Activated B cell treated with CpG ODN at 0.5 μM for 24 hours (primary cell): ENCODE measurements at regions not wholly inside any gene's neighbourhood (a gene's known extent, or its start where the extent isn't known, plus 50 kb on each side); places are given as distances from the start of the nearest gene placed in this dataset.

ENCODE experiments used
- ATAC-seq: fragments of 200-7000 bp; cut with Tn5 transposase; one replicate; pipeline ENCODE4 v1.10.0; 2021; ENCODE audit warnings: low read depth, mild to moderate bottlenecking, moderate library complexity
- CTCF ChIA-PET: fragments of 350-600 bp; sonication (Branson Sonifier 250); formaldehyde crosslinking; loops from one replicate; lab custom pipeline; 2021; ENCODE audit warnings: antibody characterized with exemption; lab: Charles Lee
- POLR2A ChIA-PET: fragments of 350-600 bp; sonication (Branson Sonifier 250); formaldehyde crosslinking; loops from one replicate; lab custom pipeline; 2021; ENCODE audit warnings: antibody characterized with exemption; lab: Charles Lee
- DNase-seq: peaks from one replicate; pipeline ENCODE4 v3.0.0; 2022
- H3K27ac Mint-ChIP-seq: one replicate; pipeline ENCODE4 v1.8.0; 2020; ENCODE audit warnings: mixed read lengths
- H3K27me3 Mint-ChIP-seq: one replicate; pipeline ENCODE4 v1.8.0; 2021; ENCODE audit warnings: mixed read lengths
- H3K36me3 Mint-ChIP-seq: one replicate; pipeline ENCODE4 v1.8.0; 2021; ENCODE audit warnings: low read depth, mixed read lengths
- H3K4me1 Mint-ChIP-seq: one replicate; pipeline ENCODE4 v1.8.0; 2021; ENCODE audit warnings: mixed read lengths
- H3K4me3 Mint-ChIP-seq: one replicate; pipeline ENCODE4 v1.8.0; 2020; ENCODE audit warnings: mild to moderate bottlenecking, mixed read lengths
- H3K9me3 Mint-ChIP-seq: one replicate; pipeline ENCODE4 v1.8.0; 2020; ENCODE audit warnings: mixed read lengths
- CTCF ChIP-seq: fragments of 200-600 bp; IDR thresholded peaks from one replicate; pipeline ENCODE4 v1.8.0; 2022; ENCODE audit warnings: antibody characterized with exemption, mild to moderate bottlenecking
- intact Hi-C: fragments of 100-400 bp; cut with micrococcal nuclease; formaldehyde crosslinking; loops from one replicate; pipeline ENCODE4 v1.15.1; 2024

- ATAC-seq: no peak
- intact Hi-C loops: no loop called here
- no peaks in the 10 kb centered on the region for H3K36me3 Mint-ChIP-seq
- H3K9me3 Mint-ChIP-seq: peaks cover 7% of the 10 kb centered on the region
- H3K4me3 Mint-ChIP-seq: no peak overlapping the region
- TF ChIP-seq CTCF: no peak
- H3K27ac Mint-ChIP-seq: no peak overlapping the region
- ChIA-PET POLR2A (no interaction called here), CTCF (no interaction called here)
- DNase-seq: no peak
- no peaks in the 10 kb centered on the region for H3K4me1 Mint-ChIP-seq
- H3K27me3 Mint-ChIP-seq: no peaks in the 10 kb centered on the region
Measured at GRCh38 chr2:67716895-67717396, 319.8 kb downstream of the ETAA1 start.

- POLR2A ChIA-PET: no interaction called here
- ATAC-seq (no peak), DNase-seq (no peak)
- peaks cover 9% of the 10 kb centered on the region for H3K9me3 Mint-ChIP-seq
- CTCF ChIA-PET: no interaction called here
- H3K4me1 Mint-ChIP-seq: no peaks in the 10 kb centered on the region
- H3K27ac Mint-ChIP-seq: no peak overlapping the region
- intact Hi-C loops: no loop called here
- no peaks in the 10 kb centered on the region for H3K27me3 Mint-ChIP-seq
- H3K36me3 Mint-ChIP-seq: no peaks in the 10 kb centered on the region
- no peak for TF ChIP-seq CTCF
- H3K4me3 Mint-ChIP-seq: no peak overlapping the region
Measured at GRCh38 chr2:67717692-67718091, 320.6 kb downstream of the ETAA1 start.

- no peaks in the 10 kb centered on the region for H3K36me3 Mint-ChIP-seq
- H3K4me3 Mint-ChIP-seq: no peak overlapping the region
- no peak overlapping the region for H3K27ac Mint-ChIP-seq
- ChIA-PET CTCF (no interaction called here), POLR2A (no interaction called here)
- no peak for ATAC-seq
- no peak for DNase-seq
- no peaks in the 10 kb centered on the region for H3K27me3 Mint-ChIP-seq
- intact Hi-C loops: no loop called here
- no peak for TF ChIP-seq CTCF
- H3K9me3 Mint-ChIP-seq: peaks cover 9% of the 10 kb centered on the region
- no peaks in the 10 kb centered on the region for H3K4me1 Mint-ChIP-seq
Measured at GRCh38 chr2:67719351-67719750, 322.2 kb downstream of the ETAA1 start.

- TF ChIP-seq CTCF: no peak
- intact Hi-C loops: no loop called here
- Mint-ChIP-seq H3K27ac (no peak overlapping the region), H3K4me3 (no peak overlapping the region), H3K4me1 (no peaks in the 10 kb centered on the region), H3K9me3 (peaks cover 9% of the 10 kb centered on the region), H3K27me3 (no peaks in the 10 kb centered on the region), H3K36me3 (no peaks in the 10 kb centered on the region)
- ChIA-PET POLR2A (no interaction called here), CTCF (no interaction called here)
- no peak for ATAC-seq
- no peak for DNase-seq
Measured at GRCh38 chr2:67721516-67721915, 324.4 kb downstream of the ETAA1 start.

- ATAC-seq (no peak), DNase-seq (no peak)
- H3K4me3 Mint-ChIP-seq: no peak overlapping the region
- no peak overlapping the region for H3K27ac Mint-ChIP-seq
- intact Hi-C loops: no loop called here
- TF ChIP-seq CTCF: no peak
- no peaks in the 10 kb centered on the region for H3K36me3 Mint-ChIP-seq
- POLR2A ChIA-PET: no interaction called here
- peaks cover 9% of the 10 kb centered on the region for H3K9me3 Mint-ChIP-seq
- CTCF ChIA-PET: no interaction called here
- H3K27me3 Mint-ChIP-seq: no peaks in the 10 kb centered on the region
- H3K4me1 Mint-ChIP-seq: no peaks in the 10 kb centered on the region
Measured at GRCh38 chr2:67724261-67724660, 327.1 kb downstream of the ETAA1 start.
